ENCODE measurements at regions not wholly inside any gene's neighbourhood (a gene's known extent, or its start where the extent isn't known, plus 50 kb on each side); places are given as distances from the start of the nearest gene placed in this dataset.

DNA sequence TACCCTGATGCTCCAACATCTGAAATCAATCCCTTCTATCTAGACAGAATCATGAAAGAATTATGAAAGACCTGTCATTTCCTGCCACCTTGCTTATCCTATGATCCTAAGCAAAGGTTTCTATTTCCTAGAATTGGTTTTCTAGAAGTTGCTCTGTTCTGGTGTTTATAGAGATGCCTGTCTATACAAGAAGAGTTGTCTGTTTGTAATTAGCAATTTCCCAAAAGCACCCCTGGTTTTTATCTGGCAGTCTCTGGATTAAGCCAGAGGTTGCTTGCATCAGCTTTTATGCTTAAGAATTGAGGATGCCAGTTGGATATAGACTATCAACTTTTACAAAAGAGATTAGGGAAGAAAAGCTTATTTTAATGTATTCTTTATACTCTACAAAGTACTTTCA is 133.0 kb upstream of the EFNA5 start:
- no peaks in the 10 kb centered on the region for H3F3A ChIP-seq (ENCODE audit: low read length, unreplicated experiment)
- BruUV-seq (replicated peaks): no TSS peak
- H3K4me3 ChIP-seq (ENCODE audit: low read length): no peak overlapping the region
- no peaks in the 10 kb centered on the region for H3K36me3 ChIP-seq (ENCODE audit: low read depth, low read length)
- DNase-seq (no peak), ATAC-seq (no peak)
- H3K9me2 ChIP-seq (replicated peaks; ENCODE audit: low read length): no peaks in the 10 kb centered on the region
- peaks cover 14% of the 10 kb centered on the region for H3K4me1 ChIP-seq (ENCODE audit: insufficient read depth, low read length)
- no peak overlapping the region for H3K27ac ChIP-seq (ENCODE audit: low read length)
- ChIA-PET CTCF (no interaction called here), POLR2A (ENCODE audit: unreplicated experiment) (no interaction called here)
- no peaks in the 10 kb centered on the region for H4K20me1 ChIP-seq (ENCODE audit: low read length)
- H3K79me2 ChIP-seq (ENCODE audit: low read length): no peaks in the 10 kb centered on the region
- no peaks in the 10 kb centered on the region for H3K27me3 ChIP-seq (ENCODE audit: low read length)
- no peak overlapping the region for H2AFZ ChIP-seq (ENCODE audit: low read length)
- H3K9ac ChIP-seq (ENCODE audit: low read length): no peak overlapping the region
- no peaks in the 10 kb centered on the region for H3K9me3 ChIP-seq (ENCODE audit: low read length)
- H3K4me2 ChIP-seq (ENCODE audit: low read length): no peak overlapping the region
- TF ChIP-seq EZH2 (IDR thresholded peaks at IDR 0.05; ENCODE audit: low read length, unreplicated experiment) (no peak), EZH2phosphoT487 (IDR thresholded peaks at IDR 0.05; ENCODE audit: borderline replicate concordance, low read length) (no peak)
- TF ChIP-seq, protein P1, sequence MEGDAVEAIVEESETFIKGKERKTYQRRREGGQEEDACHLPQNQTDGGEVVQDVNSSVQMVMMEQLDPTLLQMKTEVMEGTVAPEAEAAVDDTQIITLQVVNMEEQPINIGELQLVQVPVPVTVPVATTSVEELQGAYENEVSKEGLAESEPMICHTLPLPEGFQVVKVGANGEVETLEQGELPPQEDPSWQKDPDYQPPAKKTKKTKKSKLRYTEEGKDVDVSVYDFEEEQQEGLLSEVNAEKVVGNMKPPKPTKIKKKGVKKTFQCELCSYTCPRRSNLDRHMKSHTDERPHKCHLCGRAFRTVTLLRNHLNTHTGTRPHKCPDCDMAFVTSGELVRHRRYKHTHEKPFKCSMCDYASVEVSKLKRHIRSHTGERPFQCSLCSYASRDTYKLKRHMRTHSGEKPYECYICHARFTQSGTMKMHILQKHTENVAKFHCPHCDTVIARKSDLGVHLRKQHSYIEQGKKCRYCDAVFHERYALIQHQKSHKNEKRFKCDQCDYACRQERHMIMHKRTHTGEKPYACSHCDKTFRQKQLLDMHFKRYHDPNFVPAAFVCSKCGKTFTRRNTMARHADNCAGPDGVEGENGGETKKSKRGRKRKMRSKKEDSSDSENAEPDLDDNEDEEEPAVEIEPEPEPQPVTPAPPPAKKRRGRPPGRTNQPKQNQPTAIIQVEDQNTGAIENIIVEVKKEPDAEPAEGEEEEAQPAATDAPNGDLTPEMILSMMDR (conservative IDR thresholded peaks at IDR 0.05; ENCODE audit: low read depth, low read length): no peak
- intact Hi-C loops (cut with micrococcal nuclease): loop anchor here (10.0 kb wide), 1 partner anchor 229 kb away; no protein-coding TSS in a partner anchor

DNA sequence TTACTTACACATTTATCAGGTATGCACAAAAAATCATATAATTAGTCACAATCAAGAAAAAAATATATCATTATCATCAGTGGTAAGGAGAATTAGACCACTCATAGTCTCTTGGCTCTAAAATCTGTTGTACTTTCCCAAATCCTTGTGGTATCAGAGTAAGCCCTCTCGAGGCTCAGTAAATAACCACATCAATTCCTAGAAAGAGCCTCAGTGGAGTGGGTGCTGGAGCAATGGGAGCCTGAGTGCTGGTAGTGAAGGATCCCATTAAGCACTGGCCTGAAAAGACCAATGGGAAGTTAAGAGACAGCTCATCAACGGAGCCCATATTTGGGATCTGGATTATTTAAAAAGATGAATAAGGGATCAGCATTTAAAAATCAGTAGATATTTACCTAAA is 130.3 kb upstream of the EFNA5 start:
- Histone ChIP-seq H3F3A (ENCODE audit: low read length, unreplicated experiment) (no peaks in the 10 kb centered on the region), H3K27ac (ENCODE audit: low read length) (no peak overlapping the region), H3K36me3 (ENCODE audit: low read depth, low read length) (no peaks in the 10 kb centered on the region), H3K4me2 (ENCODE audit: low read length) (no peak overlapping the region), H3K4me3 (ENCODE audit: low read length) (no peak overlapping the region), H4K20me1 (ENCODE audit: low read length) (no peaks in the 10 kb centered on the region), H3K9me2 (replicated peaks; ENCODE audit: low read length) (no peaks in the 10 kb centered on the region), H3K9ac (ENCODE audit: low read length) (no peak overlapping the region), H3K27me3 (ENCODE audit: low read length) (no peaks in the 10 kb centered on the region), H3K79me2 (ENCODE audit: low read length) (no peaks in the 10 kb centered on the region), H3K4me1 (ENCODE audit: insufficient read depth, low read length) (peaks cover under 1% of the 10 kb centered on the region; the same call in 1 of the 2 replicates), H2AFZ (ENCODE audit: low read length) (no peak overlapping the region), H3K9me3 (ENCODE audit: low read length) (no peaks in the 10 kb centered on the region)
- ChIA-PET POLR2A (ENCODE audit: unreplicated experiment) (no interaction called here), CTCF (no interaction called here)
- TF ChIP-seq, protein P1 (conservative IDR thresholded peaks at IDR 0.05; ENCODE audit: low read depth, low read length): no peak
- TF ChIP-seq EZH2 (IDR thresholded peaks at IDR 0.05; ENCODE audit: low read length, unreplicated experiment) (no peak), EZH2phosphoT487 (IDR thresholded peaks at IDR 0.05; ENCODE audit: borderline replicate concordance, low read length) (no peak)
- intact Hi-C loops (cut with micrococcal nuclease): loop anchor here (10.0 kb wide), 1 partner anchor 226 kb away; no protein-coding TSS in a partner anchor
- ATAC-seq (no peak), DNase-seq (no peak)
- no TSS peak for BruUV-seq (replicated peaks)

DNA sequence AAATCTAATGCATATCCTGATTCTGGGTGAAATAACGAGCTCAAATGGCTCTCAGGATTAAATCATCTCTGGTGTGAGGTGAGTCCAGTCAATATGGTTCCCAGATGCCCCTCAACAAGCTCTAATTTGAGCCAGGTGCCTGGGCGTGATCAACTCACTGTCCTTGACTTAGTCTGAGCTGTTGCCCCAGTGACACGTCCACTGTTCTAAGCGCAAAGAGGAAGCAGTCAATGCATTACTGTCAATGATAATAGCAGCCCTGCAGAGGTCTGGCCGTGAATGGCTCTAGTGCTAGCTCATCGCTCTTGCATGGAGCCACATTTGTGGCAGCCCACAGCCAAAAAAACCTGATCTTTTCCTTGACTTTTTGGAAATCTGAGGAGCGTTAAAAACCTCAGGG is 128.6 kb upstream of the EFNA5 start:
- ATAC-seq: no peak
- Histone ChIP-seq H3F3A (ENCODE audit: low read length, unreplicated experiment) (no peaks in the 10 kb centered on the region), H3K9ac (ENCODE audit: low read length) (no peak overlapping the region), H3K9me2 (replicated peaks; ENCODE audit: low read length) (no peaks in the 10 kb centered on the region), H3K79me2 (ENCODE audit: low read length) (no peaks in the 10 kb centered on the region), H3K27ac (ENCODE audit: low read length) (no peak overlapping the region), H4K20me1 (ENCODE audit: low read length) (no peaks in the 10 kb centered on the region), H2AFZ (ENCODE audit: low read length) (no peak overlapping the region), H3K27me3 (ENCODE audit: low read length) (no peaks in the 10 kb centered on the region), H3K4me1 (ENCODE audit: insufficient read depth, low read length) (no peaks in the 10 kb centered on the region), H3K36me3 (ENCODE audit: low read depth, low read length) (no peaks in the 10 kb centered on the region), H3K9me3 (ENCODE audit: low read length) (no peaks in the 10 kb centered on the region), H3K4me3 (ENCODE audit: low read length) (no peak overlapping the region), H3K4me2 (ENCODE audit: low read length) (no peak overlapping the region)
- intact Hi-C loops (cut with micrococcal nuclease): no loop called here
- DNase-seq: no peak
- ChIA-PET CTCF (no interaction called here), POLR2A (ENCODE audit: unreplicated experiment) (no interaction called here)
- TF ChIP-seq EZH2 (IDR thresholded peaks at IDR 0.05; ENCODE audit: low read length, unreplicated experiment) (no peak), EZH2phosphoT487 (IDR thresholded peaks at IDR 0.05; ENCODE audit: borderline replicate concordance, low read length) (no peak)
- TF ChIP-seq, protein P1 (conservative IDR thresholded peaks at IDR 0.05; ENCODE audit: low read depth, low read length): no peak
- BruUV-seq (replicated peaks): no TSS peak

All from PC-3 (cell line).